ENCODE measurements at regions not wholly inside any gene's neighbourhood (a gene's known extent, or its start where the extent isn't known, plus 50 kb on each side); places are given as distances from the start of the nearest gene placed in this dataset.

DNA sequence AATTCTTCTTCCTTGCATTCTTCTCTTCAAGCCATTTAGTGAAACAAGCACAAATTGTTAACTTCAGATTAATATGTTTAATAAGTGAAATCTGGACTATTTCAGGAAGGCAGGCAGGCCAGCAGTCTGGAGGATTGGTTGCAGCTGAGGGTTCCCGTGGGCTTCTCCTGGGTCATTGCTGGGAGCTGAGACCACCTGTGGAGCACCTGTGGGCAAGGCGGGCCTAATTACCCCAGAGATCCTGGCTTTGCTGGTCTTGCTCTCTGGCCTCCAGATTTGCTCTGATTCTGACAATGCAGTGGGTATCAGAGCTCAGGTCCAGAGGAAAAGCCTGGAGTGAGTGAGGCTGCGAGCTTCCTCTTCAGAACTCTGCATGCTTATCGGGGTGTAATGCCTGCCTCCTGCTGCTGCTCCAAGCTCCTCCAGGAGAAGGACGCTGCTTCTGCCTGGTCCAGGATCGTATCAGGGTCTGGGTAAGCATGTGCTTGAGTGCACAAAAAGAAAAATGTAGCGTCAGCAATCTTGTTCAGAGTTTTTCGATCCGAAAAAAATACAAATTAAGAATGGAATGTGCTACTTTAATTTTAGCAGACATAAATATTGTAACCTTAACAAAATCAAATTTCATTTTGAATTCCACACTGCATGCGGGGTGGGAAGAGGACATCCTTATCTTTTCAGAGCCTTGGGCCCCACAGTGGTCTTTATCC is 93.8 kb downstream of the TMEM30B start:
- Histone ChIP-seq H3K36me3 (no peaks in the 10 kb centered on the region), H3K27me3 (no peaks in the 10 kb centered on the region), H3K4me1 (peaks cover 0 to 4% (median 0%) of the 10 kb centered on the region in 4 donors), H3K27ac (no peak overlapping the region), H3K9me3 (no peaks in the 10 kb centered on the region), H3K4me3 (no peak overlapping the region)
- TF ChIP-seq, protein P1, sequence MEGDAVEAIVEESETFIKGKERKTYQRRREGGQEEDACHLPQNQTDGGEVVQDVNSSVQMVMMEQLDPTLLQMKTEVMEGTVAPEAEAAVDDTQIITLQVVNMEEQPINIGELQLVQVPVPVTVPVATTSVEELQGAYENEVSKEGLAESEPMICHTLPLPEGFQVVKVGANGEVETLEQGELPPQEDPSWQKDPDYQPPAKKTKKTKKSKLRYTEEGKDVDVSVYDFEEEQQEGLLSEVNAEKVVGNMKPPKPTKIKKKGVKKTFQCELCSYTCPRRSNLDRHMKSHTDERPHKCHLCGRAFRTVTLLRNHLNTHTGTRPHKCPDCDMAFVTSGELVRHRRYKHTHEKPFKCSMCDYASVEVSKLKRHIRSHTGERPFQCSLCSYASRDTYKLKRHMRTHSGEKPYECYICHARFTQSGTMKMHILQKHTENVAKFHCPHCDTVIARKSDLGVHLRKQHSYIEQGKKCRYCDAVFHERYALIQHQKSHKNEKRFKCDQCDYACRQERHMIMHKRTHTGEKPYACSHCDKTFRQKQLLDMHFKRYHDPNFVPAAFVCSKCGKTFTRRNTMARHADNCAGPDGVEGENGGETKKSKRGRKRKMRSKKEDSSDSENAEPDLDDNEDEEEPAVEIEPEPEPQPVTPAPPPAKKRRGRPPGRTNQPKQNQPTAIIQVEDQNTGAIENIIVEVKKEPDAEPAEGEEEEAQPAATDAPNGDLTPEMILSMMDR (IDR thresholded peaks at IDR 0.05) = no peak
- no peak for TF ChIP-seq POLR2A (IDR thresholded peaks at IDR 0.05)
- DNase-seq = no peak

DNA sequence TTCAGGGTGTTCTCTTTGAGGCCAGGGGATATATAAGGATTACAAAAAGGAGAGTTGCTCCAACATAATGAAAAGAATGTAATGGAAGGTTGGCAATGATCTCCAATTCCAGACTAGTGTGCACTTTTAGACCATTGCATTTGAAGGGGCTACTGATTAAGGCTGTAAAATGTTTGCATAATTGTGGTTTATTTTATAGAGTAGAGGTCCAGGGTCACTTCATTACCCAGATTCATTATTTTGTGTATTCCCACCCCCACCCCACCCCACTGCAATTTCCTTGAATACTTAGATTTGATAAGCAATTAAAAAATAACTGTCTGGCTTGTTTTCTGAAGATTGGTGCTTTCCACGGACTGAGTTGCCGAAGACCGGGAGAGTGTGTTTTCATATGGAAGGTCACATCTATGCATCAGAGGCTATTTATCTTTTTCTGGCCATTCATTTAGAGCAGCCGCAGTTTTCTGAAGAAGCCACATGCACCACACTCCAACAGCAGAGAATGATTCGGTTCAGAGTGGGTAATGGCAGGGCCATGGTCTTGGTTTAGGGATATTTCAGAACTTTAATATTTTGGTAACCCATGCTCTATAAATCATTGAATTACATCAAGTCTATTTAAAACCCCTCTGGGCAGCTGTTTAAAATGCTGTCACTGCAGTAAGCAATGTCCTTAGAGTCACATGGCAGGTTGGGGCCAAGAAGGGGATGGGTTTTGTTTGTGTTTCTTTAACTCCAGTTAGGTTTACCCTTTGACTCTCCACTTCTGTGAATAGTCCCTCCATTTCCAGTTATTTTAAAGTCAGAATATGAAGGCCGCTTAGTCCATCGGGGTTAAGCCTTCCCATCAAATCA is 94.6 kb downstream of the TMEM30B start:
- Histone ChIP-seq H3K27me3 (no peaks in the 10 kb centered on the region), H3K27ac (no peak overlapping the region), H3K4me3 (no peak overlapping the region), H3K36me3 (no peaks in the 10 kb centered on the region), H3K4me1 (peaks cover 0 to 4% (median 0%) of the 10 kb centered on the region in 4 donors), H3K9me3 (no peaks in the 10 kb centered on the region)
- DNase-seq = no peak
- no peak for TF ChIP-seq POLR2A (IDR thresholded peaks at IDR 0.05)
- TF ChIP-seq, protein P1 (IDR thresholded peaks at IDR 0.05) = no peak

DNA sequence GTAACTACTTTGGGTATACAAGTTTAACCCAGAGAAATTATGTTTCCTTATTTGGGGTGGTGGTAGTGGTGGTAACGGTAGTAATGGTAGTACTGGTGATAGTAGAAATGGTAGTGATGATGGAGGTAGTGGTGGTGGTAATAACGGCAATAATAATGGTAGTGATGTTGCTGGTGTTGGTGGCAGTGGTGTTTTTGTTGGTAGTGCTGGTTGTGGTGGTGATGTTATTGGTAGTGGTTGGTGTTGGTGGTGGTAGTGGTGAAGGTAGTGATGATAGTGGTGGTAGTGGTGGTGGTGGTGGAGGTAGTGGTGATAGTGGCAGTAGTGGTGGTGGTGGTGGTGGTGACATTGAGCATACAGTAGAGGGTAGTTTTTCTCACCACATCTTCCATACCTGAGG is 95.6 kb downstream of the TMEM30B start:
- H3K4me1 ChIP-seq = peaks cover 0 to 4% (median 0%) of the 10 kb centered on the region in 4 donors
- H3K27ac ChIP-seq = no peak overlapping the region
- H3K36me3 ChIP-seq = no peaks in the 10 kb centered on the region
- TF ChIP-seq, protein P1 (IDR thresholded peaks at IDR 0.05) = no peak
- no peak for TF ChIP-seq POLR2A (IDR thresholded peaks at IDR 0.05)
- H3K9me3 ChIP-seq = no peaks in the 10 kb centered on the region
- DNase-seq = no peak
- H3K27me3 ChIP-seq = no peaks in the 10 kb centered on the region
- H3K4me3 ChIP-seq = no peak overlapping the region

GRCh38 chr14:61184112-61184511 is 97.0 kb downstream of the TMEM30B start:
- no peaks in the 10 kb centered on the region for H3K9me3 ChIP-seq
- peaks cover 0 to 3% (median 0%) of the 10 kb centered on the region in 4 donors for H3K4me1 ChIP-seq
- H3K27ac ChIP-seq = no peak overlapping the region
- no peak for TF ChIP-seq POLR2A (IDR thresholded peaks at IDR 0.05)
- TF ChIP-seq, protein P1 (IDR thresholded peaks at IDR 0.05) = no peak
- H3K27me3 ChIP-seq = no peaks in the 10 kb centered on the region
- DNase-seq = no peak
- no peaks in the 10 kb centered on the region for H3K36me3 ChIP-seq
- no peak overlapping the region for H3K4me3 ChIP-seq

GRCh38 chr14:61183196-61183885 is 97.8 kb downstream of the TMEM30B start:
- no peak for DNase-seq
- no peaks in the 10 kb centered on the region for H3K4me1 ChIP-seq
- H3K36me3 ChIP-seq = no peaks in the 10 kb centered on the region
- TF ChIP-seq POLR2A (IDR thresholded peaks at IDR 0.05) = no peak
- TF ChIP-seq, protein P1 (IDR thresholded peaks at IDR 0.05) = no peak
- no peak overlapping the region for H3K27ac ChIP-seq
- H3K9me3 ChIP-seq = no peaks in the 10 kb centered on the region
- no peaks in the 10 kb centered on the region for H3K27me3 ChIP-seq
- H3K4me3 ChIP-seq = no peak overlapping the region
